Loucy (cell line): ENCODE measurements at regions not wholly inside any gene's neighbourhood (a gene's known extent, or its start where the extent isn't known, plus 50 kb on each side); places are given as distances from the start of the nearest gene placed in this dataset.

ENCODE experiments used
- EZH2phosphoT487 ChIP-seq: fragments of 200-600 bp; IDR thresholded peaks from 2 replicates; pipeline ENCODE4 v1.6.1; 2018; ENCODE audit warnings: antibody characterized with exemption, mild to moderate bottlenecking, moderate library complexity, borderline replicate concordance
- TF ChIP-seq, protein P1 (sequence below): fragments of 200-600 bp; sonication (generic); conservative IDR thresholded peaks from 2 replicates; pipeline ENCODE4 v1.5.1; 2014; ENCODE audit warnings: mild to moderate bottlenecking, antibody characterized with exemption, low read length

DNA sequence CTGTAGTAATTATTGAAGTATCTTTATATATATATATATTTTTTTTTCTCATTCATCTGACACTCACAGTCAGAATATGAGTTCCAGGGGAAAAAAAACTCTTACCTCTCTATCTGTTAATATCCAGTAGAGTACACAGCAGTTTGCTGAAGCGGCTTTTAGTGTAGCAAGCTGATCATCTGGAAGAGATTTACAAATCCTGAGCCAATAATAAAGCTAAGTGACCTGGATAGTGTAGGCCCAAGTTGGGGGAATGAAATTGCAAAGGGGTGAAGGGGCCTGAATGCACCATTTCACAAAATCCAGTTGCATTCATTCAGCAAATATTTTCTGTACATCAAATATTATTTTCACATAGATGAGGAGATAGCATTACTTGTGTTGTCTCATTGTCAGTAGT is 234.6 kb upstream of the FLRT2 start:
- TF ChIP-seq, protein P1, sequence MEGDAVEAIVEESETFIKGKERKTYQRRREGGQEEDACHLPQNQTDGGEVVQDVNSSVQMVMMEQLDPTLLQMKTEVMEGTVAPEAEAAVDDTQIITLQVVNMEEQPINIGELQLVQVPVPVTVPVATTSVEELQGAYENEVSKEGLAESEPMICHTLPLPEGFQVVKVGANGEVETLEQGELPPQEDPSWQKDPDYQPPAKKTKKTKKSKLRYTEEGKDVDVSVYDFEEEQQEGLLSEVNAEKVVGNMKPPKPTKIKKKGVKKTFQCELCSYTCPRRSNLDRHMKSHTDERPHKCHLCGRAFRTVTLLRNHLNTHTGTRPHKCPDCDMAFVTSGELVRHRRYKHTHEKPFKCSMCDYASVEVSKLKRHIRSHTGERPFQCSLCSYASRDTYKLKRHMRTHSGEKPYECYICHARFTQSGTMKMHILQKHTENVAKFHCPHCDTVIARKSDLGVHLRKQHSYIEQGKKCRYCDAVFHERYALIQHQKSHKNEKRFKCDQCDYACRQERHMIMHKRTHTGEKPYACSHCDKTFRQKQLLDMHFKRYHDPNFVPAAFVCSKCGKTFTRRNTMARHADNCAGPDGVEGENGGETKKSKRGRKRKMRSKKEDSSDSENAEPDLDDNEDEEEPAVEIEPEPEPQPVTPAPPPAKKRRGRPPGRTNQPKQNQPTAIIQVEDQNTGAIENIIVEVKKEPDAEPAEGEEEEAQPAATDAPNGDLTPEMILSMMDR = no peak
- no peak for TF ChIP-seq EZH2phosphoT487
